WTC11 (cell line): ENCODE measurements at regions not wholly inside any gene's neighbourhood (a gene's known extent, or its start where the extent isn't known, plus 50 kb on each side); places are given as distances from the start of the nearest gene placed in this dataset.

Experiments used
- ATAC-seq: fragments of 200-7000 bp; cut with Tn5 transposase; 2 replicates; pipeline ENCODE4 v1.10.0; 2021; ENCODE audit warnings: mild to moderate bottlenecking, moderate library complexity
- CTCF ChIA-PET: fragments of 300-600 bp; sonication (Branson Sonifier 250); formaldehyde crosslinking; loops from one replicate; lab custom pipeline; 2021; ENCODE audit warnings: antibody characterized with exemption; lab: Charles Lee
- POLR2A ChIA-PET: fragments of 350-600 bp; sonication (Branson Sonifier 250); formaldehyde crosslinking; loops from one replicate; lab custom pipeline; 2021; ENCODE audit warnings: antibody characterized with exemption; lab: Charles Lee
- DNase-seq: peaks from one replicate; pipeline ENCODE4 v3.0.0; 2021; ENCODE audit warnings: low spot score
- H3K27ac Mint-ChIP-seq: 2 replicates; pipeline ENCODE4 v1.8.0; 2021; ENCODE audit warnings: mixed read lengths
- H3K27me3 Mint-ChIP-seq: 2 replicates; pipeline ENCODE4 v1.8.0; 2021; ENCODE audit warnings: low read depth, mild to moderate bottlenecking, moderate library complexity, mixed read lengths
- H3K36me3 Mint-ChIP-seq: 2 replicates; pipeline ENCODE4 v1.8.0; 2021; ENCODE audit warnings: mixed read lengths
- H3K4me1 Mint-ChIP-seq: 2 replicates; pipeline ENCODE4 v1.8.0; 2022; ENCODE audit warnings: mixed read lengths
- H3K4me3 Mint-ChIP-seq: 2 replicates; pipeline ENCODE4 v1.8.0; 2021; ENCODE audit warnings: mild to moderate bottlenecking, moderate library complexity, mixed read lengths
- H3K9me3 Mint-ChIP-seq: 2 replicates; pipeline ENCODE4 v1.8.0; 2021; ENCODE audit warnings: mixed read lengths
- CREB1 ChIP-seq: sonication (generic); formaldehyde crosslinking; IDR thresholded peaks from 2 replicates; pipeline ENCODE4 v1.8.0; 2023; ENCODE audit warnings: mild to moderate bottlenecking, missing genetic modification reagents
- ELF4 ChIP-seq: sonication (generic); formaldehyde crosslinking; IDR thresholded peaks from 2 replicates; pipeline ENCODE4 v1.8.1; 2022; ENCODE audit warnings: low read depth, mild to moderate bottlenecking, moderate library complexity, missing genetic modification reagents
- FOXK1 ChIP-seq: sonication (generic); formaldehyde crosslinking; IDR thresholded peaks from 2 replicates; pipeline ENCODE4 v1.8.0; 2022; ENCODE audit warnings: mild to moderate bottlenecking, moderate library complexity, missing genetic modification reagents
- GTF2I ChIP-seq: fragments of 250-450 bp; sonication (Bioruptor Pico); conservative IDR thresholded peaks from 2 replicates; pipeline ENCODE4 v1.4.0; 2021; ENCODE audit warnings: mild to moderate bottlenecking
- IRF2 ChIP-seq: sonication (generic); formaldehyde crosslinking; IDR thresholded peaks from 2 replicates; pipeline ENCODE4 v1.8.0; 2022; ENCODE audit warnings: low read depth, missing genetic modification reagents, borderline replicate concordance
- JUN ChIP-seq: sonication (generic); formaldehyde crosslinking; IDR thresholded peaks from 2 replicates; pipeline ENCODE4 v1.8.0; 2023; ENCODE audit warnings: mild to moderate bottlenecking, missing genetic modification reagents
- KAT7 ChIP-seq: sonication (generic); formaldehyde crosslinking; IDR thresholded peaks from 2 replicates; pipeline ENCODE4 v1.8.1; 2023; ENCODE audit warnings: missing genetic modification reagents, mild to moderate bottlenecking, borderline replicate concordance
- NFYB ChIP-seq: sonication (generic); formaldehyde crosslinking; conservative IDR thresholded peaks from 2 replicates; pipeline ENCODE4 v1.8.0; 2022; ENCODE audit warnings: low read depth, missing genetic modification reagents
- NR1H2 ChIP-seq: sonication (generic); formaldehyde crosslinking; IDR thresholded peaks from 2 replicates; pipeline ENCODE4 v1.9.0; 2021; ENCODE audit warnings: mild to moderate bottlenecking, moderate library complexity, missing genetic modification reagents
- TCF7 ChIP-seq: sonication (generic); formaldehyde crosslinking; IDR thresholded peaks from 2 replicates; pipeline ENCODE4 v1.8.0; 2022; ENCODE audit warnings: mild to moderate bottlenecking, low read depth, missing genetic modification reagents, moderate library complexity
- ZNF121 ChIP-seq: sonication (generic); formaldehyde crosslinking; IDR thresholded peaks from 2 replicates; pipeline ENCODE4 v1.8.0; 2023; ENCODE audit warnings: missing genetic modification reagents
- ZNF232 ChIP-seq: sonication (generic); formaldehyde crosslinking; IDR thresholded peaks from 2 replicates; pipeline ENCODE4 v1.8.0; 2022; ENCODE audit warnings: mild to moderate bottlenecking, missing genetic modification reagents
- TF ChIP-seq, protein P1 (sequence below): fragments of 250-450 bp; sonication (Bioruptor Pico); IDR thresholded peaks from 2 replicates; pipeline ENCODE4 v1.9.0; 2021; ENCODE audit warnings: mild to moderate bottlenecking, borderline replicate concordance
- TF ChIP-seq, protein P2 (sequence below): sonication (generic); formaldehyde crosslinking; IDR thresholded peaks from 2 replicates; pipeline ENCODE4 v1.8.0; 2022; ENCODE audit warnings: mild to moderate bottlenecking, missing genetic modification reagents
- TF ChIP-seq, protein P3 (sequence below): sonication (generic); formaldehyde crosslinking; IDR thresholded peaks from 2 replicates; pipeline ENCODE4 v1.8.1; 2022; ENCODE audit warnings: mild to moderate bottlenecking, missing genetic modification reagents, moderate library complexity, borderline replicate concordance
- TF ChIP-seq, protein P4 (sequence below): sonication (generic); formaldehyde crosslinking; IDR thresholded peaks from 2 replicates; pipeline ENCODE4 v1.8.1; 2023; ENCODE audit warnings: mild to moderate bottlenecking, missing genetic modification reagents
- TF ChIP-seq, protein P5 (sequence below): sonication (generic); formaldehyde crosslinking; IDR thresholded peaks from 2 replicates; pipeline ENCODE4 v1.8.1; 2023; ENCODE audit warnings: mild to moderate bottlenecking, missing genetic modification reagents, moderate library complexity
- TF ChIP-seq, protein P6 (sequence below): sonication (generic); formaldehyde crosslinking; IDR thresholded peaks from 2 replicates; pipeline ENCODE4 v1.8.1; 2023; ENCODE audit warnings: mild to moderate bottlenecking, missing genetic modification reagents
- TF ChIP-seq, protein P7 (sequence below): fragments of 250-450 bp; sonication (Bioruptor Pico); IDR thresholded peaks from 2 replicates; pipeline ENCODE4 v2.1.2; 2022; ENCODE audit warnings: mild to moderate bottlenecking, moderate library complexity
- TF ChIP-seq, protein P8 (sequence below): sonication (generic); formaldehyde crosslinking; IDR thresholded peaks from 2 replicates; pipeline ENCODE4 v1.8.0; 2023; ENCODE audit warnings: mild to moderate bottlenecking, missing genetic modification reagents

DNA sequence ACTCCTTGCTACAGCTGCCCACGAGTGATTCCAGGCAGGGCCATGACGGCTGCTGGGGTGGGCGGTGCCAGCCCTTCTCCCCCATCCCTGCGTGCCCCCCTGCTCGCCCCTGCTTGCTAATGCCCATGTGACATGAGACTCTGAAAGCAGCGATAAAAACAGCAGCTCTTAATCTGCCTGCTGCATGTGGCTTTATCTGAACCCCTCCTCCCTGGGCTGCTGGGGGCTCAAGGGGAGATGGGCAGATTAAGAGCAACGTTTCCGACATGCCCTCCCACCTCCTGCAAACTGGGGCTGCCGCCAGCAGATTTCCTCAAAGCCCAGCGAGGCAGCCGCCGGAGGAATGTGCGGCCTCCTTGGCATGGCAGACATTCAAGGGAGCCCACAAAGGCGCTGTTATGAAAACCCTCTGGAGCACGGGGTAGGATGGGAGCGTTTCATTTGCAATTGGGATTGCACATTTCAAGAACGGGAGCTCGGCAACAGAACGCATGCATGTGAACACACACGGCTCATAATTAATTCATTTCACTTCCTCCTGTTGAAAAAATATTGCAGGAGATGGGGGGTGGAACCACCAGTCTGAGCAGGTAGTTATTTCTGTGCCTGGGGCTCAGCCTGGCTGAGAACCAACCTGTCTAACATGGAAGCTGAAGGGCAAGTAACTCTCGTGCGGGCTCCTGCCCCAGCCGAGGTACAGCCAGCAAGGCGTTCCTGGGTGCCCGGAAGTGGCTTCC is 504.2 kb upstream of the PROK2 start:
- TF ChIP-seq, protein P1, sequence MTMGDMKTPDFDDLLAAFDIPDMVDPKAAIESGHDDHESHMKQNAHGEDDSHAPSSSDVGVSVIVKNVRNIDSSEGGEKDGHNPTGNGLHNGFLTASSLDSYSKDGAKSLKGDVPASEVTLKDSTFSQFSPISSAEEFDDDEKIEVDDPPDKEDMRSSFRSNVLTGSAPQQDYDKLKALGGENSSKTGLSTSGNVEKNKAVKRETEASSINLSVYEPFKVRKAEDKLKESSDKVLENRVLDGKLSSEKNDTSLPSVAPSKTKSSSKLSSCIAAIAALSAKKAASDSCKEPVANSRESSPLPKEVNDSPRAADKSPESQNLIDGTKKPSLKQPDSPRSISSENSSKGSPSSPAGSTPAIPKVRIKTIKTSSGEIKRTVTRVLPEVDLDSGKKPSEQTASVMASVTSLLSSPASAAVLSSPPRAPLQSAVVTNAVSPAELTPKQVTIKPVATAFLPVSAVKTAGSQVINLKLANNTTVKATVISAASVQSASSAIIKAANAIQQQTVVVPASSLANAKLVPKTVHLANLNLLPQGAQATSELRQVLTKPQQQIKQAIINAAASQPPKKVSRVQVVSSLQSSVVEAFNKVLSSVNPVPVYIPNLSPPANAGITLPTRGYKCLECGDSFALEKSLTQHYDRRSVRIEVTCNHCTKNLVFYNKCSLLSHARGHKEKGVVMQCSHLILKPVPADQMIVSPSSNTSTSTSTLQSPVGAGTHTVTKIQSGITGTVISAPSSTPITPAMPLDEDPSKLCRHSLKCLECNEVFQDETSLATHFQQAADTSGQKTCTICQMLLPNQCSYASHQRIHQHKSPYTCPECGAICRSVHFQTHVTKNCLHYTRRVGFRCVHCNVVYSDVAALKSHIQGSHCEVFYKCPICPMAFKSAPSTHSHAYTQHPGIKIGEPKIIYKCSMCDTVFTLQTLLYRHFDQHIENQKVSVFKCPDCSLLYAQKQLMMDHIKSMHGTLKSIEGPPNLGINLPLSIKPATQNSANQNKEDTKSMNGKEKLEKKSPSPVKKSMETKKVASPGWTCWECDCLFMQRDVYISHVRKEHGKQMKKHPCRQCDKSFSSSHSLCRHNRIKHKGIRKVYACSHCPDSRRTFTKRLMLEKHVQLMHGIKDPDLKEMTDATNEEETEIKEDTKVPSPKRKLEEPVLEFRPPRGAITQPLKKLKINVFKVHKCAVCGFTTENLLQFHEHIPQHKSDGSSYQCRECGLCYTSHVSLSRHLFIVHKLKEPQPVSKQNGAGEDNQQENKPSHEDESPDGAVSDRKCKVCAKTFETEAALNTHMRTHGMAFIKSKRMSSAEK (CRISPR knock-in tag), result no peak
- TF ChIP-seq NFYB (CRISPR knock-in tag) (no peak), GTF2I (no peak), ZNF121 (CRISPR knock-in tag) (no peak), JUN (CRISPR knock-in tag) (no peak), ZNF232 (CRISPR knock-in tag) (no peak), FOXK1 (CRISPR knock-in tag) (no peak), KAT7 (CRISPR knock-in tag) (no peak), IRF2 (CRISPR knock-in tag) (no peak), CREB1 (no peak), NR1H2 (CRISPR knock-in tag) (no peak), ELF4 (CRISPR knock-in tag) (no peak)
- TF ChIP-seq, protein P2, sequence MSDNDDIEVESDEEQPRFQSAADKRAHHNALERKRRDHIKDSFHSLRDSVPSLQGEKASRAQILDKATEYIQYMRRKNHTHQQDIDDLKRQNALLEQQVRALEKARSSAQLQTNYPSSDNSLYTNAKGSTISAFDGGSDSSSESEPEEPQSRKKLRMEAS (CRISPR knock-in tag), result no peak
- TF ChIP-seq, protein P3, sequence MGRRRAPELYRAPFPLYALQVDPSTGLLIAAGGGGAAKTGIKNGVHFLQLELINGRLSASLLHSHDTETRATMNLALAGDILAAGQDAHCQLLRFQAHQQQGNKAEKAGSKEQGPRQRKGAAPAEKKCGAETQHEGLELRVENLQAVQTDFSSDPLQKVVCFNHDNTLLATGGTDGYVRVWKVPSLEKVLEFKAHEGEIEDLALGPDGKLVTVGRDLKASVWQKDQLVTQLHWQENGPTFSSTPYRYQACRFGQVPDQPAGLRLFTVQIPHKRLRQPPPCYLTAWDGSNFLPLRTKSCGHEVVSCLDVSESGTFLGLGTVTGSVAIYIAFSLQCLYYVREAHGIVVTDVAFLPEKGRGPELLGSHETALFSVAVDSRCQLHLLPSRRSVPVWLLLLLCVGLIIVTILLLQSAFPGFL (CRISPR knock-in tag), result no peak
- TF ChIP-seq, all 79 proteins: peak for 0
- Mint-ChIP-seq H3K9me3 (no peaks in the 10 kb centered on the region), H3K36me3 (no peaks in the 10 kb centered on the region), H3K4me1 (0 out of 2 replicates have a peak, but pooled peaks cover 3% of the 10 kb centered on the region), H3K27me3 (no peaks in the 10 kb centered on the region), H3K4me3 (no peak overlapping the region), H3K27ac (no peak overlapping the region)
- ChIA-PET CTCF (no interaction called here), POLR2A (interaction anchor here (0.6 kb wide), 1 partner anchor 272 kb away, joined by 3 read pairs; no protein-coding TSS in a partner anchor)
- ATAC-seq (peak; percentile 36), DNase-seq (no peak)

DNA sequence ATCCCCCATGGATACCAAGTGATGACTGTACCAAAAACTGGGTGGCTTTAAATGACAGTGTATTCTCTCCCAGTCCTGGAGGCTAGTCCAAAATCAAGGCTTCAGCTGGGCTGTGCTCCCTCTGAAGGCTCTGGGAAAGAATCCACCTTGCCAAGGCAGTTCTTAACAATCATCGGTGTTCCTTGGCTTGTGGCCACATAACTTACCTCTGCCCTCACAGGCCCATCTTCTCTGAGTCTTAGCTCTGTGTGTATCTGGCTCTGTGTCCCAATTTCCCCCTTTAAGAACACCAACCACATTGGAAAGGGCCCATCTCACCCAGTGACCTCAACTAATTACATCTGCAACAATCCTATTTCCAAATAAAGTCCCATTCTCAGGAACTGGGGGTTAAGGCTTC is 503.0 kb upstream of the PROK2 start:
- ATAC-seq (no peak), DNase-seq (no peak)
- Mint-ChIP-seq H3K27me3 (no peaks in the 10 kb centered on the region), H3K36me3 (no peaks in the 10 kb centered on the region), H3K4me3 (no peak overlapping the region), H3K4me1 (0 out of 2 replicates have a peak, but pooled peaks cover 3% of the 10 kb centered on the region), H3K9me3 (peaks cover 5% of the 10 kb centered on the region; the same call in 1 of the 2 replicates), H3K27ac (no peak overlapping the region)
- POLR2A ChIA-PET, result no interaction called here
- CTCF ChIA-PET, result no interaction called here
- TF ChIP-seq, protein P4, sequence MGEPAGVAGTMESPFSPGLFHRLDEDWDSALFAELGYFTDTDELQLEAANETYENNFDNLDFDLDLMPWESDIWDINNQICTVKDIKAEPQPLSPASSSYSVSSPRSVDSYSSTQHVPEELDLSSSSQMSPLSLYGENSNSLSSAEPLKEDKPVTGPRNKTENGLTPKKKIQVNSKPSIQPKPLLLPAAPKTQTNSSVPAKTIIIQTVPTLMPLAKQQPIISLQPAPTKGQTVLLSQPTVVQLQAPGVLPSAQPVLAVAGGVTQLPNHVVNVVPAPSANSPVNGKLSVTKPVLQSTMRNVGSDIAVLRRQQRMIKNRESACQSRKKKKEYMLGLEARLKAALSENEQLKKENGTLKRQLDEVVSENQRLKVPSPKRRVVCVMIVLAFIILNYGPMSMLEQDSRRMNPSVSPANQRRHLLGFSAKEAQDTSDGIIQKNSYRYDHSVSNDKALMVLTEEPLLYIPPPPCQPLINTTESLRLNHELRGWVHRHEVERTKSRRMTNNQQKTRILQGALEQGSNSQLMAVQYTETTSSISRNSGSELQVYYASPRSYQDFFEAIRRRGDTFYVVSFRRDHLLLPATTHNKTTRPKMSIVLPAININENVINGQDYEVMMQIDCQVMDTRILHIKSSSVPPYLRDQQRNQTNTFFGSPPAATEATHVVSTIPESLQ, result no peak
- TF ChIP-seq, protein P5, sequence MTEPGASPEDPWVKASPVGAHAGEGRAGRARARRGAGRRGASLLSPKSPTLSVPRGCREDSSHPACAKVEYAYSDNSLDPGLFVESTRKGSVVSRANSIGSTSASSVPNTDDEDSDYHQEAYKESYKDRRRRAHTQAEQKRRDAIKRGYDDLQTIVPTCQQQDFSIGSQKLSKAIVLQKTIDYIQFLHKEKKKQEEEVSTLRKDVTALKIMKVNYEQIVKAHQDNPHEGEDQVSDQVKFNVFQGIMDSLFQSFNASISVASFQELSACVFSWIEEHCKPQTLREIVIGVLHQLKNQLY (CRISPR knock-in tag), result no peak
- no peak for TF ChIP-seq FOXK1 (CRISPR knock-in tag)
- TF ChIP-seq, protein P6, sequence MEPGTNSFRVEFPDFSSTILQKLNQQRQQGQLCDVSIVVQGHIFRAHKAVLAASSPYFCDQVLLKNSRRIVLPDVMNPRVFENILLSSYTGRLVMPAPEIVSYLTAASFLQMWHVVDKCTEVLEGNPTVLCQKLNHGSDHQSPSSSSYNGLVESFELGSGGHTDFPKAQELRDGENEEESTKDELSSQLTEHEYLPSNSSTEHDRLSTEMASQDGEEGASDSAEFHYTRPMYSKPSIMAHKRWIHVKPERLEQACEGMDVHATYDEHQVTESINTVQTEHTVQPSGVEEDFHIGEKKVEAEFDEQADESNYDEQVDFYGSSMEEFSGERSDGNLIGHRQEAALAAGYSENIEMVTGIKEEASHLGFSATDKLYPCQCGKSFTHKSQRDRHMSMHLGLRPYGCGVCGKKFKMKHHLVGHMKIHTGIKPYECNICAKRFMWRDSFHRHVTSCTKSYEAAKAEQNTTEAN (CRISPR knock-in tag), result no peak
- no peak for TF ChIP-seq TCF7
- TF ChIP-seq, protein P7, sequence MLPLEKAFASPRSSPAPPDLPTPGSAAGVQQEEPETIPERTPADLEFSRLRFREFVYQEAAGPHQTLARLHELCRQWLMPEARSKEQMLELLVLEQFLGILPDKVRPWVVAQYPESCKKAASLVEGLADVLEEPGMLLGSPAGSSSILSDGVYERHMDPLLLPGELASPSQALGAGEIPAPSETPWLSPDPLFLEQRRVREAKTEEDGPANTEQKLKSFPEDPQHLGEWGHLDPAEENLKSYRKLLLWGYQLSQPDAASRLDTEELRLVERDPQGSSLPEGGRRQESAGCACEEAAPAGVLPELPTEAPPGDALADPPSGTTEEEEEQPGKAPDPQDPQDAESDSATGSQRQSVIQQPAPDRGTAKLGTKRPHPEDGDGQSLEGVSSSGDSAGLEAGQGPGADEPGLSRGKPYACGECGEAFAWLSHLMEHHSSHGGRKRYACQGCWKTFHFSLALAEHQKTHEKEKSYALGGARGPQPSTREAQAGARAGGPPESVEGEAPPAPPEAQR (CRISPR knock-in tag), result no peak
- TF ChIP-seq, protein P8, sequence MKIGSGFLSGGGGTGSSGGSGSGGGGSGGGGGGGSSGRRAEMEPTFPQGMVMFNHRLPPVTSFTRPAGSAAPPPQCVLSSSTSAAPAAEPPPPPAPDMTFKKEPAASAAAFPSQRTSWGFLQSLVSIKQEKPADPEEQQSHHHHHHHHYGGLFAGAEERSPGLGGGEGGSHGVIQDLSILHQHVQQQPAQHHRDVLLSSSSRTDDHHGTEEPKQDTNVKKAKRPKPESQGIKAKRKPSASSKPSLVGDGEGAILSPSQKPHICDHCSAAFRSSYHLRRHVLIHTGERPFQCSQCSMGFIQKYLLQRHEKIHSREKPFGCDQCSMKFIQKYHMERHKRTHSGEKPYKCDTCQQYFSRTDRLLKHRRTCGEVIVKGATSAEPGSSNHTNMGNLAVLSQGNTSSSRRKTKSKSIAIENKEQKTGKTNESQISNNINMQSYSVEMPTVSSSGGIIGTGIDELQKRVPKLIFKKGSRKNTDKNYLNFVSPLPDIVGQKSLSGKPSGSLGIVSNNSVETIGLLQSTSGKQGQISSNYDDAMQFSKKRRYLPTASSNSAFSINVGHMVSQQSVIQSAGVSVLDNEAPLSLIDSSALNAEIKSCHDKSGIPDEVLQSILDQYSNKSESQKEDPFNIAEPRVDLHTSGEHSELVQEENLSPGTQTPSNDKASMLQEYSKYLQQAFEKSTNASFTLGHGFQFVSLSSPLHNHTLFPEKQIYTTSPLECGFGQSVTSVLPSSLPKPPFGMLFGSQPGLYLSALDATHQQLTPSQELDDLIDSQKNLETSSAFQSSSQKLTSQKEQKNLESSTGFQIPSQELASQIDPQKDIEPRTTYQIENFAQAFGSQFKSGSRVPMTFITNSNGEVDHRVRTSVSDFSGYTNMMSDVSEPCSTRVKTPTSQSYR (CRISPR knock-in tag), result no peak
